IMR-90 (cell line): ENCODE measurements at regions not wholly inside any gene's neighbourhood (a gene's known extent, or its start where the extent isn't known, plus 50 kb on each side); places are given as distances from the start of the nearest gene placed in this dataset.

Source experiments
- BHLHE40 ChIP-seq: fragments of 150-350 bp; IDR thresholded peaks from 2 replicates; pipeline ENCODE4 v1.6.1; 2016; ENCODE audit warnings: mild to moderate bottlenecking, low read depth, low read length
- CTCF ChIP-seq: conservative IDR thresholded peaks from 2 replicates; pipeline ENCODE4 v1.5.1; 2012; ENCODE audit warnings: mild to moderate bottlenecking, low read depth, low read length, improper control_type of control experiment
- FOS ChIP-seq: fragments of 150-350 bp; IDR thresholded peaks from 2 replicates; pipeline ENCODE4 v1.6.1; 2016; ENCODE audit warnings: low read depth, low read length
- MAZ ChIP-seq: IDR thresholded peaks from 2 replicates; pipeline ENCODE4 v1.6.1; 2012; ENCODE audit warnings: low read depth, mild to moderate bottlenecking, low read length, improper control_type of control experiment, moderate library complexity, borderline replicate concordance
- MXI1 ChIP-seq: IDR thresholded peaks from 2 replicates; pipeline ENCODE4 v1.6.1; 2012; ENCODE audit warnings: low read depth, mild to moderate bottlenecking, low read length, moderate library complexity, borderline replicate concordance
- POLR2A ChIP-seq: IDR thresholded peaks from 2 replicates; pipeline ENCODE4 v1.6.1; 2012; ENCODE audit warnings: mild to moderate bottlenecking, low read depth, low read length
- RFX5 ChIP-seq: IDR thresholded peaks from 2 replicates; pipeline ENCODE4 v1.8.0; 2012; ENCODE audit warnings: low read depth, mild to moderate bottlenecking, low read length, moderate library complexity
- SMC3 ChIP-seq: fragments of 150-350 bp; IDR thresholded peaks from 2 replicates; pipeline ENCODE4 v1.6.1; 2016; ENCODE audit warnings: low read depth, mild to moderate bottlenecking, antibody characterized with exemption, low read length, moderate library complexity
- USF2 ChIP-seq: fragments of 150-350 bp; IDR thresholded peaks from 2 replicates; pipeline ENCODE4 v1.6.1; 2017; ENCODE audit warnings: mild to moderate bottlenecking, antibody characterized with exemption, low read length, low read depth

- no peak for TF ChIP-seq CTCF
- TF ChIP-seq POLR2A: no peak
- TF ChIP-seq USF2: no peak
- no peak for TF ChIP-seq MXI1
- no peak for TF ChIP-seq MAZ
- no peak for TF ChIP-seq SMC3
- no peak for TF ChIP-seq BHLHE40
- TF ChIP-seq FOS: no peak
- no peak for TF ChIP-seq RFX5
Observed at GRCh38 chr13:109971006-109971405, 184.6 kb upstream of the IRS2 start.
